GM19099 (cell line): ENCODE measurements at regions not wholly inside any gene's neighbourhood (a gene's known extent, or its start where the extent isn't known, plus 50 kb on each side); places are given as distances from the start of the nearest gene placed in this dataset.

Experiments
- POLR2A ChIP-seq: IDR thresholded peaks from 3 replicates; pipeline ENCODE4 v1.6.1; 2011; ENCODE audit warnings: low read depth; ENCODE audit not compliant: insufficient read length; ENCODE audit errors: extremely low read depth

GRCh38 chr12:90234472-90234871 lies 525.8 kb upstream of the ATP2B1 start:
- TF ChIP-seq POLR2A: no peak

GRCh38 chr12:90233168-90234100 lies 524.8 kb upstream of the ATP2B1 start:
- no peak for TF ChIP-seq POLR2A

DNA sequence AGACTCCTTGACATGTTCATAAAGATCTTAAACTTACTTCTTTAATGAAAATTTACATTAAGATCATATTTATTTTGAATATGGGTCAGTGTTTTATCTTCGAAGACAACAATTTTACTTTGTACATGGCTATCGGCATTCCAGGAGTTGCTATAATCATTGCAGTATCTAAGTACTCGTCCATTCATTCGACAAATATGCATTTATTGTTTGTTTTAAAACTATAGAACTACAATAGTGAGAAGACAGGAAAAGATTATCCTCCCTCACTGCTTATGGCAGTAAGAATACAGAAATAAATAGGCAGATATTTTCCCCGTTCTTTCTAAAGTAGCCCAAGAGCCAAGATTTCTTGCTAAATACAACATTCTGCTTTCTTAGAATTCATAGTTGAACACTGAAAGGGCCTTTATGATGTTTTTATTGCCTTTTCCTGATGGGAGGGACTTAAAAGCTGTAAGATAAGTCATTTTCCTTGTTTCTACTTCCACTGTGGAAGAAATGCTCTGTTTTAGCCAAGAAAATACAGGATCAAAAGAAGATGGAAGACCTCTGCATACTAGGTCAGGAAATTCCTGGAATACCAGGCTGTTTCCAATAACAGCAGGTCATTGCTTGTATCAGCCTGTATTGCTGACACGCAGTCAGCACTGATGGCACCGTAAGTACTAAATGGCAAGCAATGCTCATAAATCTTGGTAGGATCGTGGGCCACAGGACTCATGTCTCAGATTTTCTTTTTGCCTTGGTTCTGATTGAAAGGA lies 521.0 kb upstream of the ATP2B1 start:
- TF ChIP-seq POLR2A: no peak

- TF ChIP-seq POLR2A: no peak
These were observed 517.6 kb upstream of the ATP2B1 start for GRCh38 chr12:90226211-90226610.

- no peak for TF ChIP-seq POLR2A
These were observed 508.2 kb upstream of the ATP2B1 start for GRCh38 chr12:90216815-90217214.

DNA sequence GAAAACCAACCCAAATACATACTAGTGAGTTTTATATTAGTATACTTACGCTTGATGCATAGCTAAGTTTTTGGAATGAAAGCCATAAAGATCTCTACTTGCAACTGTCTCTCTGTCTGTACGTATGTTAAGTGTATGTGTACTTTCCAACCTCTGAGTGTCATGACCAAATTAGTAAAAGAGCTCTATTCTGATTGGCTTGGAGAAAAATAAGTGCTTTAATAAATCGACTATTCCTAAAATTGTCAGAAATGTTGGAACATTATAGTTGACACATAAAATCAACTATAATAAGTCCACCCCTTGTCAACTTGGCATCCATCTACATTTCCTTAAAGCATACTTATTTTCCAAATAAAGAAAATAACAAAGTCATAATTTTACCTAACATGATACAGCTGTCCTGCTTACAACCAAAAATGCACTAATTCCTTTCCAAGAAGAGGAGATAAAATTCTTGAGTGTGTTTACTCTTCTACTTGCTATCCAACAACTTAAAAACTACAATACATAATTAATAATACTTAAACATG lies 507.4 kb upstream of the ATP2B1 start:
- TF ChIP-seq POLR2A: no peak

GRCh38 chr12:90211017-90211416 lies 502.4 kb upstream of the ATP2B1 start:
- TF ChIP-seq POLR2A: no peak

DNA sequence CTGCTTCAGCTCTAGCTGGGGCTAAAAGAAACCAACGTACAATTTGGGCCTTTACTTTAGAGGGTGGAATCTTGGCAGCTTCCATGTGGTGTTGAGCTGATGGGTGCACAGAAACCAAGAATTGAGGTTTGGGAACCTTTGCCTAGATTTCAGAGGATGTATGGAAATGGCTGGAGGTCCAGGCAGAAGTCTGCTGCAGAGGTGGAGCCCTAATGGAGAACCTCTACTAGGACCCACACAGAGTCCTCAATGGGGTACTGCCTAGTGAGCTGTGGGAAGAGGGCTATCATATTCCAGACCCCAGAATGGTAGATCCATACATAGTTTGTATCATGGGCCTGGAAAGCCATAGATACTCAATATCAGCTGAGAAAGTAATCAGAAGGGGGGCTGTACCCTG lies 500.4 kb upstream of the ATP2B1 start:
- no peak for TF ChIP-seq POLR2A

GRCh38 chr12:90207799-90208198 lies 499.2 kb upstream of the ATP2B1 start:
- no peak for TF ChIP-seq POLR2A

DNA sequence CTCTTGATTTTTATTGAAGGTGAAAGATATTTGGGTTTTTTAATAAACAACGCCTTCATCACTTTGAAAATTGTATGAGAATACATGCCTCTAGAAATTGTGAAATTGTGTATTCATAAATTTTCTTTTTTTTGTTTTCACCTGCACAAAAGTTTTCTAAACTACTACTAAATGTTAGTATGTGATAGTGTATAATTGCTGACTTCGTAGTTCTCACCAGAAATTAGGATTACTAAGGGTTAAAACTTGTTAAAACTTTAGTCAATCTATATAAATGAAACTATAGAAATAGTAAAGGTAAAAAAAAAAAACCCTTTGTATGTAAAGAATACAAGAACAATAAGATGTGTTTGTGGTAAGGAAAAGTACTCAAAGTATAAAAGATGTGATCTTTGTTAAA lies 496.5 kb upstream of the ATP2B1 start:
- no peak for TF ChIP-seq POLR2A

DNA sequence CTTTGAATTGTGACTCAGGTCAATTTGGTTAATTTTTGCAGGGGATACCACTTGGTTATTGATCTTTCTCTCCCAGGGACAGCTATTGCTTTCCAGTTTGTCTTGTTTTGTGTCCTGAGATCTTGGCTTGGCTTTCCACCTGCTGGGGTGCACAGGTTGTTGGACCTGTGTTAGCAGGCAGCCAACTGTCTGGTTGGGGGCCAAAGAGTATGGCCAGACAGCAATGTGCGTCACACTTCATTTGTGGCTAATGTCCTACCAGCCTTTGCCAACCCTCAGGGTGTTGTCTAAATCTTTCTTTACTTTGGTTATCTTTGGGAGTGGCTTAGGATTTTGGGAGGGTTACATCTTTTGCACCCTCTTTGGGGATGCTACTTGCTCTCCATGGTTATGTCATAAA lies 494.9 kb upstream of the ATP2B1 start:
- no peak for TF ChIP-seq POLR2A

DNA sequence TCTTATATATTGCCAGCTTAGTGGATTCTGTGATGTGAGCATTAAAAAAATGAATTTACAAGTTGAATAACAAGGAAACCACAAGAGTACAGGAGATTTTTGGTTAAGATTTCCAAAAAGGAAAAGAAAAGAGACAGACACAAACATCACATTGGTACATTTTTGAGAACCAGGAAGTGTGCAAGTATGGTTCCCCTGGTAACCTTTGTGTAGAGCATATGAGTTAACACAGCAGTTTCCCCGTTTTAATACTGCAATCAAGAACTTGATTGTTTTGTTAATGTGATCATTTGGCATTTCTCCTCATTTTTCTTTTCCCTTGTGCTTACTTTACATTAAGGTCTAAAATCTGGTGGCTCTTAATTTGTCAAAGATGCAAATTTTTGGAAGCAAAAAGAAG lies 490.4 kb upstream of the ATP2B1 start:
- no peak for TF ChIP-seq POLR2A

GRCh38 chr12:90193500-90193899 lies 484.9 kb upstream of the ATP2B1 start:
- TF ChIP-seq POLR2A: no peak

DNA sequence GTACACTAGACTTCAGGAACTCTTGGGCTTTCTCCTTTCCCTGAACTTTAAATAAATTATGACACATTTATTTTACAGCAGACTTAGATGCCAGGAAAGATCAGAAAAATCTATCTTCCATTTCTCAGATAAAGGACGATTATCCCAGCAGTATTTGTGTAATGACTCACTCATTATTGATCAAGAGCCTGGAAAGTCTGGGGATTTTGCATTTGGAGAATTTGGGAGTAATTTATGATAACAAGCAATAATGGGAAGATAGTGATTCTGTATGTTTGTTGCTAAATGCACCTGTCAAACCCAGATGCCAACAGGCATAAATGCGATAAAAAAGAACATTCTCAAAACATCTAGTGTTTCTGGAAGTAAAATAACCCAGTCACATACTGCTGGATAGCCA lies 480.2 kb upstream of the ATP2B1 start:
- no peak for TF ChIP-seq POLR2A

- TF ChIP-seq POLR2A: no peak
These were observed 474.6 kb upstream of the ATP2B1 start for GRCh38 chr12:90183201-90183600.

GRCh38 chr12:90181216-90181615 lies 472.6 kb upstream of the ATP2B1 start:
- no peak for TF ChIP-seq POLR2A
